ENCODE measurements at regions not wholly inside any gene's neighbourhood (a gene's known extent, or its start where the extent isn't known, plus 50 kb on each side); places are given as distances from the start of the nearest gene placed in this dataset.

GRCh38 chr12:62136496-62136895 is 123.7 kb upstream of the USP15 start:
- no peak overlapping the region for H2BK15ac ChIP-seq (ENCODE audit: low read length)
- POLR2A ChIA-PET (ENCODE audit: partially characterized antibody): no interaction called here
- H3K4me2 ChIP-seq (ENCODE audit: insufficient read depth in 1 of 2, low read depth in 2 of 2, low read length in 2 of 2): no peak overlapping the region
- CTCF ChIA-PET (ENCODE audit: partially characterized antibody): interaction anchor here (0.6 to 4.1 kb wide), 4 partner anchors 13 to 129 kb away, joined by 3 to 23 read pairs (median 4); a partner anchor contains a TSS
- no peak overlapping the region for H4K91ac ChIP-seq (replicated peaks; ENCODE audit: insufficient read length, low read length)
- no peak overlapping the region for H2BK12ac ChIP-seq (ENCODE audit: low read depth, low read length)
- no peak overlapping the region for H3K9ac ChIP-seq (replicated peaks in 1 of 4; ENCODE audit: extremely low read depth in 1 of 4, low read depth in 3 of 4, low read length in 3 of 4)
- H3K4me1 ChIP-seq (replicated peaks in 1 of 4; ENCODE audit: control insufficient read depth in 3 of 4, insufficient read depth in 4 of 4, low read length in 3 of 4): no peaks in the 10 kb centered on the region
- H2AFZ ChIP-seq (ENCODE audit: low read length): no peak overlapping the region
- H3K36me3 ChIP-seq (ENCODE audit: control insufficient read depth in 2 of 4, insufficient read depth in 4 of 4, low read length in 3 of 4): no peaks in the 10 kb centered on the region
- H3K4me3 ChIP-seq (ENCODE audit: extremely low read depth in 1 of 4, insufficient read depth in 2 of 4, low read depth in 3 of 4, low read length in 4 of 4): no peak overlapping the region
- no peak overlapping the region for H2AK5ac ChIP-seq (ENCODE audit: low read depth, low read length)
- no peak overlapping the region for H3K23ac ChIP-seq (ENCODE audit: insufficient read length)
- H4K5ac ChIP-seq (ENCODE audit: insufficient read length, low read depth, low read length): no peak overlapping the region
- FAIRE-seq: no peak
- H2BK20ac ChIP-seq (ENCODE audit: low read length): no peak overlapping the region
- H2BK5ac ChIP-seq (ENCODE audit: low read depth, low read length): no peak overlapping the region
- WGBS, 2 experiments (ENCODE audit: extremely low coverage in 1 of 2, insufficient coverage in 1 of 2, insufficient read length in 1 of 2, insufficient replicate concordance in 2 of 2, low coverage in 1 of 2, low lambda C conversion rate in 2 of 2, missing lambda C conversion rate in 1 of 2): 87% methylated on average over 2 of the region's 2 CpGs; no CpG with 5 or more reads in 1 of the 2 experiments
- TF ChIP-seq E2F6 (IDR thresholded peaks at IDR 0.05) (no peak), TBP (IDR thresholded peaks at IDR 0.05; ENCODE audit: low read depth, low read length) (no peak), SIRT6 (IDR thresholded peaks at IDR 0.05; ENCODE audit: low read length) (no peak), EZH2 (IDR thresholded peaks at IDR 0.05; ENCODE audit: low read depth, low read length, severe bottlenecking) (no peak), NRF1 (IDR thresholded peaks at IDR 0.05; ENCODE audit: low read depth, low read length) (no peak), CHD2 (IDR thresholded peaks at IDR 0.05; ENCODE audit: low read length) (no peak), CREB1 (IDR thresholded peaks at IDR 0.05) (no peak)
- no peak overlapping the region for H3K14ac ChIP-seq (ENCODE audit: insufficient read length)
- H3K9me3 ChIP-seq (ENCODE audit: insufficient read depth in 2 of 2, low read depth in 1 of 2, low read length in 1 of 2): no peaks in the 10 kb centered on the region
- H3K79me2 ChIP-seq (ENCODE audit: control insufficient read depth in 1 of 2, insufficient read depth in 2 of 2, low read length in 2 of 2): no peaks in the 10 kb centered on the region
- H3K27ac ChIP-seq (ENCODE audit: low read depth, low read length): no peak overlapping the region
- H4K20me1 ChIP-seq (replicated peaks in 1 of 2; ENCODE audit: control insufficient read depth in 1 of 2, insufficient read depth in 2 of 2, low read length in 2 of 2): no peaks in the 10 kb centered on the region
- H3K4ac ChIP-seq (replicated peaks; ENCODE audit: insufficient read length, low read depth, low read length): no peak overlapping the region
- H2BK120ac ChIP-seq (replicated peaks; ENCODE audit: low read depth, low read length): no peak overlapping the region
- H4K8ac ChIP-seq (ENCODE audit: extremely low read depth, insufficient read depth, low read length): no peak overlapping the region
- DNase-seq (ENCODE audit: low read depth in 1 of 2, low spot score in 2 of 2): no peak
- no peak overlapping the region for H3K56ac ChIP-seq (replicated peaks; ENCODE audit: insufficient read length, low read depth, low read length)
- H3K23me2 ChIP-seq (ENCODE audit: low read depth, low read length): no peaks in the 10 kb centered on the region; the same call in 1 of the 2 replicates
- no peak overlapping the region for H3K18ac ChIP-seq (ENCODE audit: extremely low read depth, low read length)
- no peaks in the 10 kb centered on the region for H3K79me1 ChIP-seq (ENCODE audit: low read depth, low read length)
- no peaks in the 10 kb centered on the region for H3K27me3 ChIP-seq (replicated peaks in 1 of 4; ENCODE audit: control insufficient read depth in 3 of 4, extremely low read depth in 1 of 4, insufficient read depth in 3 of 4, low read length in 3 of 4)
